ENCODE measurements at regions not wholly inside any gene's neighbourhood (a gene's known extent, or its start where the extent isn't known, plus 50 kb on each side); places are given as distances from the start of the nearest gene placed in this dataset.

- DNase-seq, result peak; percentile 45
These were observed 678.8 kb downstream of the KCNJ3 start for GRCh38 chr2:155377266-155377680.

GRCh38 chr2:155372969-155373368 lies 674.5 kb downstream of the KCNJ3 start:
- peak; percentile 41 for DNase-seq

- peak; percentile 3 for DNase-seq
These were observed 670.4 kb downstream of the KCNJ3 start for GRCh38 chr2:155368934-155369333.

GRCh38 chr2:155364766-155365165 lies 666.3 kb downstream of the KCNJ3 start:
- no peak for DNase-seq

GRCh38 chr2:155363349-155363888 lies 664.9 kb downstream of the KCNJ3 start:
- no peak for DNase-seq

- DNase-seq, result no peak
These were observed 658.7 kb downstream of the KCNJ3 start for GRCh38 chr2:155357172-155357571.

GRCh38 chr2:155356250-155356649 lies 657.8 kb downstream of the KCNJ3 start:
- DNase-seq, result no peak

- no peak for DNase-seq
These were observed 652.5 kb downstream of the KCNJ3 start for GRCh38 chr2:155350783-155351580.

- DNase-seq, result no peak
These were observed 633.5 kb downstream of the KCNJ3 start for GRCh38 chr2:155332016-155332415.

- no peak for DNase-seq
These were observed 621.7 kb downstream of the KCNJ3 start for GRCh38 chr2:155320236-155320635.

GRCh38 chr2:155318710-155319109 lies 620.2 kb downstream of the KCNJ3 start:
- no peak for DNase-seq

- no peak for DNase-seq
These were observed 617.3 kb downstream of the KCNJ3 start for GRCh38 chr2:155315768-155316167.

- DNase-seq, result peak; percentile 42
These were observed 612.1 kb downstream of the KCNJ3 start for GRCh38 chr2:155310589-155310988.

- peak; percentile 29 for DNase-seq
These were observed 611.0 kb downstream of the KCNJ3 start for GRCh38 chr2:155309483-155309882.

- DNase-seq, result peak; percentile 17
These were observed 610.0 kb downstream of the KCNJ3 start for GRCh38 chr2:155308367-155309009.

GRCh38 chr2:155301221-155301620 lies 602.7 kb downstream of the KCNJ3 start:
- DNase-seq, result no peak

GRCh38 chr2:155298001-155298400 lies 599.5 kb downstream of the KCNJ3 start:
- DNase-seq, result no peak

- no peak for DNase-seq
These were observed 595.9 kb downstream of the KCNJ3 start for GRCh38 chr2:155294358-155294757.

- no peak for DNase-seq
These were observed 583.4 kb downstream of the KCNJ3 start for GRCh38 chr2:155281907-155282306.

GRCh38 chr2:155273323-155273722 lies 574.8 kb downstream of the KCNJ3 start:
- no peak for DNase-seq

- DNase-seq, result peak; percentile 22
These were observed 568.1 kb downstream of the KCNJ3 start for GRCh38 chr2:155266583-155266982.

GRCh38 chr2:155266109-155266508 lies 567.6 kb downstream of the KCNJ3 start:
- DNase-seq, result no peak

GRCh38 chr2:155256803-155257202 lies 558.3 kb downstream of the KCNJ3 start:
- no peak for DNase-seq

- DNase-seq, result peak; percentile 52
These were observed 552.3 kb downstream of the KCNJ3 start for GRCh38 chr2:155250800-155251199.
